Left ventricle myocardium inferior (tissue), 1 donor: ENCODE measurements at regions not wholly inside any gene's neighbourhood (a gene's known extent, or its start where the extent isn't known, plus 50 kb on each side); places are given as distances from the start of the nearest gene placed in this dataset.

Experiments
- DNase-seq: peaks from one replicate; pipeline ENCODE4 v3.0.0-alpha.2; 2020
- H3K27ac ChIP-seq: fragments of 200-600 bp; replicated peaks from 2 replicates; pipeline ENCODE4 v1.8.0; 2021
- H3K27me3 ChIP-seq: fragments of 200-600 bp; 2 replicates; pipeline ENCODE4 v1.8.0; 2021; ENCODE audit warnings: low read depth
- H3K36me3 ChIP-seq: fragments of 200-600 bp; 2 replicates; pipeline ENCODE4 v1.8.0; 2021
- H3K4me1 ChIP-seq: fragments of 200-600 bp; 2 replicates; pipeline ENCODE4 v1.8.0; 2021
- H3K4me3 ChIP-seq: fragments of 200-600 bp; 2 replicates; pipeline ENCODE4 v1.8.0; 2021; ENCODE audit warnings: mild to moderate bottlenecking, moderate library complexity
- H3K9me3 ChIP-seq: fragments of 200-600 bp; replicated peaks from 2 replicates; pipeline ENCODE4 v1.8.0; 2021
- intact Hi-C: fragments of 100-400 bp; cut with micrococcal nuclease; formaldehyde crosslinking; loops from one replicate; pipeline ENCODE4 v1.11.0; 2022
- TF ChIP-seq, protein P1 (sequence below): fragments of 200-600 bp; IDR thresholded peaks from 2 replicates; pipeline ENCODE4 v1.8.0; 2021; ENCODE audit warnings: antibody characterized with exemption, mild to moderate bottlenecking, borderline replicate concordance
- donor health status: DM: no; HTN: yes; CAD: no; lungs with severe emphysema.

DNA sequence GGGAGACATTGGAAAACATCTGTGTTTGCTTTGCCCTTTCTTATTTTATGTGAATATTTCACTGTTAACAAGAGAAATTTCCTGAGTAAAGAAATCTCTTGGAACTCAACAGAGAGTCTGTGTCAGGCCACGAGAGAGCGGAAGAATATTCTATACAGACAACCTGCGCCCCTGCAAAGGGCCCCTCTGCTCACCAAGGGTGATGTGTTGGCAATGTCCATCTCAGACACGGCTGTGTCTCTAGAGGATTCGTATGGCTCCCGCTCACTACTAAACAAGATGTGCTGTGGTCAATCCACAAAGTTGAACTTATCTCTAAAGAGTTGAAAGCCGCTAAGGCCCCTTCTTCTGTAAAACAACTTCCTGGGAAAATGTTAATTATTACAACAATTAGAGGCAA lies 241.0 kb upstream of the IRX1 start:
- intact Hi-C loops: no loop called here
- no peak for DNase-seq
- no peak overlapping the region for H3K27ac ChIP-seq

GRCh38 chr5:3353561-3353960 lies 242.1 kb upstream of the IRX1 start:
- Histone ChIP-seq H3K27me3 (peaks cover 43% of the 10 kb centered on the region), H3K36me3 (no peaks in the 10 kb centered on the region), H3K4me1 (no peaks in the 10 kb centered on the region), H3K4me3 (no peak overlapping the region), H3K9me3 (no peaks in the 10 kb centered on the region), H3K27ac (no peak overlapping the region)
- DNase-seq: no peak
- TF ChIP-seq, protein P1, sequence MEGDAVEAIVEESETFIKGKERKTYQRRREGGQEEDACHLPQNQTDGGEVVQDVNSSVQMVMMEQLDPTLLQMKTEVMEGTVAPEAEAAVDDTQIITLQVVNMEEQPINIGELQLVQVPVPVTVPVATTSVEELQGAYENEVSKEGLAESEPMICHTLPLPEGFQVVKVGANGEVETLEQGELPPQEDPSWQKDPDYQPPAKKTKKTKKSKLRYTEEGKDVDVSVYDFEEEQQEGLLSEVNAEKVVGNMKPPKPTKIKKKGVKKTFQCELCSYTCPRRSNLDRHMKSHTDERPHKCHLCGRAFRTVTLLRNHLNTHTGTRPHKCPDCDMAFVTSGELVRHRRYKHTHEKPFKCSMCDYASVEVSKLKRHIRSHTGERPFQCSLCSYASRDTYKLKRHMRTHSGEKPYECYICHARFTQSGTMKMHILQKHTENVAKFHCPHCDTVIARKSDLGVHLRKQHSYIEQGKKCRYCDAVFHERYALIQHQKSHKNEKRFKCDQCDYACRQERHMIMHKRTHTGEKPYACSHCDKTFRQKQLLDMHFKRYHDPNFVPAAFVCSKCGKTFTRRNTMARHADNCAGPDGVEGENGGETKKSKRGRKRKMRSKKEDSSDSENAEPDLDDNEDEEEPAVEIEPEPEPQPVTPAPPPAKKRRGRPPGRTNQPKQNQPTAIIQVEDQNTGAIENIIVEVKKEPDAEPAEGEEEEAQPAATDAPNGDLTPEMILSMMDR: no peak
- intact Hi-C loops: no loop called here

More for the DNA sequence above, 241.0 kb upstream of the IRX1 start:
- H3K4me3 ChIP-seq: no peak overlapping the region
- no peaks in the 10 kb centered on the region for H3K36me3 ChIP-seq
- peaks cover 43% of the 10 kb centered on the region for H3K27me3 ChIP-seq
- no peaks in the 10 kb centered on the region for H3K9me3 ChIP-seq
- TF ChIP-seq, protein P1: no peak
- no peaks in the 10 kb centered on the region for H3K4me1 ChIP-seq

DNA sequence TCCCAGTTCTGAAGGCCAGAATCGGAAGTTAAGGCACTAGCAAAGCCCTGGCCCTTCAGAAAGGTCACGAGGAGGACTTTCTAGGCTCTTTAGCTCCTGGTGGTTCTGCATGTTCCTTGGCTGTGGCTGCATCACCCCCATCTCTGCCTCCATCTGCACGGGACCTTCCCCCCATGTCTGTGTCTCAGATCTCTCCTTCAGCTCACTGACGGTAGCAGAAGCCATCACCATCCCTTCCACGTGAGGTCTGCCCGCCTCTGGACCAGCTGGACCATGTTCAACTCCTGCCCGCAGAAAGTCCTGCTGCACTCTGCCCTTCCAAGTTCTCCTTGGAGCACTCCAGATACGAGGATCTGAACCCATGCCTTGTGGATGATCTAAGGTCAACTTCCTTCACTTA lies 242.9 kb upstream of the IRX1 start:
- no peak overlapping the region for H3K27ac ChIP-seq
- H3K9me3 ChIP-seq: no peaks in the 10 kb centered on the region
- H3K27me3 ChIP-seq: peaks cover 40% of the 10 kb centered on the region
- intact Hi-C loops: no loop called here
- no peak for DNase-seq
- H3K4me1 ChIP-seq: no peaks in the 10 kb centered on the region
- TF ChIP-seq, protein P1: no peak
- H3K36me3 ChIP-seq: no peaks in the 10 kb centered on the region
- no peak overlapping the region for H3K4me3 ChIP-seq

DNA sequence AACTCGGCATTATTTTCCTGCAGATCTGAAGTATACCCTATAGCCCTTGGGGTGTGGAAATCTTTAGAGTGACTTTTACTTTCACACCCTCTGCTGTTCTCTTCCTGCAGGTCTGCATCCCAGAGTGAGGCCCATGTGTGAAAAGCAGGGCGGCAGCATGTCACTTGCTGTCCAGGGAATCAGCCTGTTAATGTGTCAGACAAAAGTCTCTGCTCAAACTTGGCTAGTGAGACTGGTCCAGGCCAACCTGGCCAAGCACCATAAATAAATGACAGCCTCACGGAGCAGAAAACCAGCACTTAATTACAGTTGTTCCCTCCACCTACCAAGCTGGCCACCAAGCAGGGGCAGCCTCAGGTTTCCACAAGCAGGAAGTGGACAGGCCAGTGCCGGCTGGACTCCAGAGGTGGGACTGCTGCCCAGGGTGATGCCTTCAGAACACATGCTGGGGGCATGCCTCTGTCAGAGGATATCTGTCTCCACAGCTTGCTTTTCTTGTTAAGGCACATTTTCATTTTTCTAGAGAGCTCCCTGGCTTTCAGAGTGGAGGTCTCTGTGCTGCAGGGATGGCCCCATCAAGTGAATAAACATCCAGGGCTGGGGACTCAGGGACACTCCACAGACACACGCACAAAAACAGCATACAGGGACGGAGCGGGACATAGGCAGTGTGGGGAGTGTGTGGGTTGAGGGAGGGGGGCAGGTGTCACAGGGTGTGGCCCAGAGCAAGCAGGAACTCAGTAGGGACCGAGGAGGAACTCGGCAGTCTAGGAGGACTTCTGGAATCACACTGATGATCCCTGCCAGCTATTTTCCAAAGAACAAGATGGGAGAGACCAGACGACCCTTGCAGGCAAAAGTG lies 243.8 kb upstream of the IRX1 start:
- Histone ChIP-seq H3K9me3 (no peaks in the 10 kb centered on the region), H3K4me1 (no peaks in the 10 kb centered on the region), H3K4me3 (no peak overlapping the region), H3K36me3 (no peaks in the 10 kb centered on the region), H3K27me3 (peaks cover 47% of the 10 kb centered on the region), H3K27ac (no peak overlapping the region)
- TF ChIP-seq, protein P1: no peak
- DNase-seq: no peak
- intact Hi-C loops: no loop called here

- Histone ChIP-seq H3K9me3 (no peaks in the 10 kb centered on the region), H3K4me3 (no peak overlapping the region), H3K36me3 (no peaks in the 10 kb centered on the region), H3K4me1 (no peaks in the 10 kb centered on the region), H3K27me3 (peaks cover 42% of the 10 kb centered on the region), H3K27ac (no peak overlapping the region)
- intact Hi-C loops: no loop called here
- DNase-seq: no peak
- TF ChIP-seq, protein P1: no peak
Observed at GRCh38 chr5:3350781-3351180, 244.9 kb upstream of the IRX1 start.
